ENCODE measurements at regions not wholly inside any gene's neighbourhood (a gene's known extent, or its start where the extent isn't known, plus 50 kb on each side); places are given as distances from the start of the nearest gene placed in this dataset.

GRCh38 chr9:16121601-16122286, 568.9 kb downstream of the CCDC171 start:
- DNase-seq (ENCODE audit: low read depth, low spot score) = no peak
- no peak overlapping the region for H3K4me3 ChIP-seq (ENCODE audit: low read length)

- no peak overlapping the region for H3K4me3 ChIP-seq (ENCODE audit: low read length)
- no peak for DNase-seq (ENCODE audit: low read depth, low spot score)
Measured at GRCh38 chr9:16125629-16126028, 572.8 kb downstream of the CCDC171 start.

- H3K4me3 ChIP-seq (ENCODE audit: low read length) = no peak overlapping the region
- no peak for DNase-seq (ENCODE audit: low read depth, low spot score)
Measured at GRCh38 chr9:16126042-16126441, 573.2 kb downstream of the CCDC171 start.

GRCh38 chr9:16128003-16128402, 575.2 kb downstream of the CCDC171 start:
- peak; percentile 80 for DNase-seq (ENCODE audit: low read depth, low spot score)
- H3K4me3 ChIP-seq (ENCODE audit: low read length) = no peak overlapping the region

- DNase-seq (ENCODE audit: low read depth, low spot score) = no peak
- H3K4me3 ChIP-seq (ENCODE audit: low read length) = no peak overlapping the region
Measured at GRCh38 chr9:16131264-16131663, 578.4 kb downstream of the CCDC171 start.

GRCh38 chr9:16132513-16132912, 579.7 kb downstream of the CCDC171 start:
- DNase-seq (ENCODE audit: low read depth, low spot score) = no peak
- no peak overlapping the region for H3K4me3 ChIP-seq (ENCODE audit: low read length)

- no peak for DNase-seq (ENCODE audit: low read depth, low spot score)
- H3K4me3 ChIP-seq (ENCODE audit: low read length) = no peak overlapping the region
Measured at GRCh38 chr9:16133032-16133431, 580.2 kb downstream of the CCDC171 start.

GRCh38 chr9:16133556-16134227, 580.8 kb downstream of the CCDC171 start:
- DNase-seq (ENCODE audit: low read depth, low spot score) = peak; percentile 72
- no peak overlapping the region for H3K4me3 ChIP-seq (ENCODE audit: low read length)

GRCh38 chr9:16134351-16134750, 581.5 kb downstream of the CCDC171 start:
- no peak for DNase-seq (ENCODE audit: low read depth, low spot score)
- H3K4me3 ChIP-seq (ENCODE audit: low read length) = no peak overlapping the region

GRCh38 chr9:16135968-16136367, 583.1 kb downstream of the CCDC171 start:
- no peak for DNase-seq (ENCODE audit: low read depth, low spot score)
- H3K4me3 ChIP-seq (ENCODE audit: low read length) = no peak overlapping the region

- no peak overlapping the region for H3K4me3 ChIP-seq (ENCODE audit: low read length)
- DNase-seq (ENCODE audit: low read depth, low spot score) = no peak
Measured at GRCh38 chr9:16136451-16136850, 583.6 kb downstream of the CCDC171 start.

GRCh38 chr9:16136961-16137360, 584.1 kb downstream of the CCDC171 start:
- no peak for DNase-seq (ENCODE audit: low read depth, low spot score)

GRCh38 chr9:16138561-16139491, 586.0 kb downstream of the CCDC171 start:
- no peak for DNase-seq (ENCODE audit: low read depth, low spot score)
- no peak overlapping the region for H3K4me3 ChIP-seq (ENCODE audit: low read length)

More at GRCh38 chr9:16136961-16137360, 584.1 kb downstream of the CCDC171 start:
- no peak overlapping the region for H3K4me3 ChIP-seq (ENCODE audit: low read length)

GRCh38 chr9:16139774-16140173, 586.9 kb downstream of the CCDC171 start:
- no peak for DNase-seq (ENCODE audit: low read depth, low spot score)
- no peak overlapping the region for H3K4me3 ChIP-seq (ENCODE audit: low read length)

GRCh38 chr9:16143310-16143709, 590.5 kb downstream of the CCDC171 start:
- H3K4me3 ChIP-seq (ENCODE audit: low read length) = no peak overlapping the region

GRCh38 chr9:16143947-16144890, 591.4 kb downstream of the CCDC171 start:
- DNase-seq (ENCODE audit: low read depth, low spot score) = no peak

More at GRCh38 chr9:16143310-16143709, 590.5 kb downstream of the CCDC171 start:
- DNase-seq (ENCODE audit: low read depth, low spot score) = no peak

GRCh38 chr9:16145196-16145950, 592.5 kb downstream of the CCDC171 start:
- DNase-seq (ENCODE audit: low read depth, low spot score) = no peak

More at GRCh38 chr9:16143947-16144890, 591.4 kb downstream of the CCDC171 start:
- H3K4me3 ChIP-seq (ENCODE audit: low read length) = no peak overlapping the region

GRCh38 chr9:16147726-16148125, 594.9 kb downstream of the CCDC171 start:
- DNase-seq (ENCODE audit: low read depth, low spot score) = no peak
- H3K4me3 ChIP-seq (ENCODE audit: low read length) = no peak overlapping the region

More at GRCh38 chr9:16145196-16145950, 592.5 kb downstream of the CCDC171 start:
- no peak overlapping the region for H3K4me3 ChIP-seq (ENCODE audit: low read length)

Data from Jurkat, Clone E6-1 (cell line).